PC-3 (cell line): ENCODE measurements at regions not wholly inside any gene's neighbourhood (a gene's known extent, or its start where the extent isn't known, plus 50 kb on each side); places are given as distances from the start of the nearest gene placed in this dataset.

Experiments used
- ATAC-seq: fragments of 200-7000 bp; cut with Tn5 transposase; 2 replicates; pipeline ENCODE4 v1.9.1; 2020; ENCODE audit warnings: mild to moderate bottlenecking, moderate library complexity
- BruUV-seq: library from RNA; stranded (reverse); fragments of 400-500 nt; replicated peaks from 2 replicates; lab custom pipeline; 2021; lab: Mats Ljungman, UMichigan
- CTCF ChIA-PET: fragments of 300-600 bp; sonication (Branson Sonifier 250); formaldehyde crosslinking; loops from one replicate; lab custom pipeline; 2022; ENCODE audit warnings: antibody characterized with exemption; lab: Charles Lee
- POLR2A ChIA-PET: fragments of 300-600 bp; sonication (Branson Sonifier 250); formaldehyde crosslinking; loops from one replicate; lab custom pipeline; 2022; ENCODE audit warnings: antibody characterized with exemption; ENCODE audit not compliant: unreplicated experiment; lab: Charles Lee
- DNase-seq: peaks from one replicate; pipeline ENCODE4 v3.0.0-alpha.2; 2015
- H2AFZ ChIP-seq: fragments of 300-600 bp; sonication (generic); 2 replicates; pipeline ENCODE4 v1.6.0; 2016; ENCODE audit warnings: antibody characterized with exemption, low read length
- H3F3A ChIP-seq: fragments of 300-600 bp; sonication (generic); one replicate; pipeline ENCODE4 v1.6.0; 2017; ENCODE audit warnings: antibody characterized with exemption, low read length, control low read depth, mild to moderate bottlenecking; ENCODE audit not compliant: unreplicated experiment
- H3K27ac ChIP-seq: fragments of 300-600 bp; sonication (generic); 2 replicates; pipeline ENCODE4 v1.5.1; 2016; ENCODE audit warnings: mild to moderate bottlenecking, low read length
- H3K27me3 ChIP-seq: fragments of 300-600 bp; sonication (generic); 2 replicates; pipeline ENCODE4 v1.6.1; 2016; ENCODE audit warnings: low read length, mixed read lengths
- H3K36me3 ChIP-seq: fragments of 300-600 bp; sonication (generic); 2 replicates; pipeline ENCODE4 v1.6.1; 2016; ENCODE audit warnings: low read depth, mixed run types, low read length, mixed read lengths
- H3K4me1 ChIP-seq: fragments of 300-600 bp; sonication (generic); 2 replicates; pipeline ENCODE4 v1.5.1; 2016; ENCODE audit warnings: low read length; ENCODE audit not compliant: insufficient read depth
- H3K4me2 ChIP-seq: fragments of 300-600 bp; sonication (generic); 2 replicates; pipeline ENCODE4 v1.6.0; 2016; ENCODE audit warnings: low read length
- H3K4me3 ChIP-seq: fragments of 300-600 bp; sonication (generic); 2 replicates; pipeline ENCODE4 v1.5.1; 2016; ENCODE audit warnings: mild to moderate bottlenecking, low read length, mixed read lengths
- H3K79me2 ChIP-seq: fragments of 300-600 bp; sonication (generic); 2 replicates; pipeline ENCODE4 v1.6.1; 2017; ENCODE audit warnings: low read length, mixed read lengths
- H3K9ac ChIP-seq: fragments of 300-600 bp; sonication (generic); 2 replicates; pipeline ENCODE4 v1.6.0; 2016; ENCODE audit warnings: mild to moderate bottlenecking, low read length
- H3K9me2 ChIP-seq: fragments of 300-600 bp; sonication (generic); replicated peaks from 2 replicates; pipeline ENCODE4 v1.6.1; 2016; ENCODE audit warnings: mixed run types, low read length, mixed read lengths
- H3K9me3 ChIP-seq: fragments of 300-600 bp; sonication (generic); 2 replicates; pipeline ENCODE4 v1.6.1; 2016; ENCODE audit warnings: low read length, mixed read lengths
- H4K20me1 ChIP-seq: fragments of 300-600 bp; sonication (generic); 2 replicates; pipeline ENCODE4 v1.6.1; 2016; ENCODE audit warnings: low read length, mixed read lengths
- CTCF ChIP-seq: fragments of 300-600 bp; sonication (generic); conservative IDR thresholded peaks from 2 replicates; pipeline ENCODE4 v1.5.1; 2017; ENCODE audit warnings: antibody characterized with exemption, low read depth, mild to moderate bottlenecking, low read length
- EZH2 ChIP-seq: fragments of 300-600 bp; sonication (generic); IDR thresholded peaks from one replicate; pipeline ENCODE4 v1.6.1; 2017; ENCODE audit warnings: antibody characterized with exemption, mild to moderate bottlenecking, low read length; ENCODE audit not compliant: unreplicated experiment
- EZH2phosphoT487 ChIP-seq: fragments of 300-600 bp; sonication (generic); IDR thresholded peaks from 2 replicates; pipeline ENCODE4 v1.6.1; 2018; ENCODE audit warnings: mild to moderate bottlenecking, antibody characterized with exemption, low read length, borderline replicate concordance
- intact Hi-C: fragments of 100-400 bp; cut with micrococcal nuclease; formaldehyde crosslinking; loops from 2 replicates; pipeline ENCODE4 v1.9.0; 2023

GRCh38 chr1:82218846-82219245 is 418.1 kb downstream of the ADGRL2 start:
- DNase-seq = no peak
- Histone ChIP-seq H3K27ac (no peak overlapping the region), H3K9me2 (no peaks in the 10 kb centered on the region), H3K9me3 (no peaks in the 10 kb centered on the region), H4K20me1 (no peaks in the 10 kb centered on the region), H3K4me3 (no peak overlapping the region), H3K4me1 (no peaks in the 10 kb centered on the region), H3K27me3 (no peaks in the 10 kb centered on the region), H3K79me2 (no peaks in the 10 kb centered on the region), H3K36me3 (no peaks in the 10 kb centered on the region), H3K9ac (no peak overlapping the region), H2AFZ (no peak overlapping the region), H3F3A (no peaks in the 10 kb centered on the region), H3K4me2 (no peak overlapping the region)
- intact Hi-C loops = no loop called here
- ChIA-PET POLR2A (no interaction called here), CTCF (no interaction called here)
- TF ChIP-seq EZH2phosphoT487 (no peak), EZH2 (no peak), CTCF (no peak)
- BruUV-seq = no TSS peak
- no peak for ATAC-seq

- no peaks in the 10 kb centered on the region for H3K36me3 ChIP-seq
- no peaks in the 10 kb centered on the region for H3K79me2 ChIP-seq
- H2AFZ ChIP-seq = no peak overlapping the region
- no peak overlapping the region for H3K4me3 ChIP-seq
- no peak overlapping the region for H3K4me2 ChIP-seq
- no peak overlapping the region for H3K27ac ChIP-seq
- DNase-seq (no peak), ATAC-seq (no peak)
- H3K9me3 ChIP-seq = no peaks in the 10 kb centered on the region
- CTCF ChIA-PET = no interaction called here
- H3K9me2 ChIP-seq = no peaks in the 10 kb centered on the region
- BruUV-seq = no TSS peak
- no peaks in the 10 kb centered on the region for H4K20me1 ChIP-seq
- TF ChIP-seq EZH2 (no peak), EZH2phosphoT487 (no peak), CTCF (no peak)
- H3K9ac ChIP-seq = no peak overlapping the region
- H3K27me3 ChIP-seq = no peaks in the 10 kb centered on the region
- no peaks in the 10 kb centered on the region for H3F3A ChIP-seq
- intact Hi-C loops = no loop called here
- POLR2A ChIA-PET = no interaction called here
- H3K4me1 ChIP-seq = no peaks in the 10 kb centered on the region
These were observed 415.1 kb downstream of the ADGRL2 start for GRCh38 chr1:82215853-82216175.

GRCh38 chr1:82215056-82215852 is 414.5 kb downstream of the ADGRL2 start:
- no peak for DNase-seq
- H3K79me2 ChIP-seq = no peaks in the 10 kb centered on the region
- POLR2A ChIA-PET = no interaction called here
- ATAC-seq = no peak
- CTCF ChIA-PET = no interaction called here
- BruUV-seq = no TSS peak
- no peak overlapping the region for H2AFZ ChIP-seq
- no peak overlapping the region for H3K9ac ChIP-seq
- no peaks in the 10 kb centered on the region for H3K9me3 ChIP-seq
- H3K9me2 ChIP-seq = no peaks in the 10 kb centered on the region
- H3K4me2 ChIP-seq = no peak overlapping the region
- H3F3A ChIP-seq = no peaks in the 10 kb centered on the region
- no peaks in the 10 kb centered on the region for H3K4me1 ChIP-seq
- TF ChIP-seq EZH2phosphoT487 = no peak
- TF ChIP-seq EZH2 = no peak
- no peak for TF ChIP-seq CTCF
- no peak overlapping the region for H3K27ac ChIP-seq
- no peak overlapping the region for H3K4me3 ChIP-seq
- H3K36me3 ChIP-seq = no peaks in the 10 kb centered on the region
- intact Hi-C loops = no loop called here
- H3K27me3 ChIP-seq = no peaks in the 10 kb centered on the region
- no peaks in the 10 kb centered on the region for H4K20me1 ChIP-seq
